ENCODE measurements at regions not wholly inside any gene's neighbourhood (a gene's known extent, or its start where the extent isn't known, plus 50 kb on each side); places are given as distances from the start of the nearest gene placed in this dataset.

GRCh38 chr2:117551858-117552257 lies 262.6 kb upstream of the DDX18 start:
- H3K27me3 ChIP-seq (ENCODE audit: control insufficient read depth, insufficient read depth, low read length), result no peaks in the 10 kb centered on the region
- H3K4me2 ChIP-seq (ENCODE audit: extremely low read depth, insufficient read depth, low read length), result no peak overlapping the region
- H3K4me1 ChIP-seq (ENCODE audit: control insufficient read depth, extremely low read depth, insufficient read depth, low read length), result no peaks in the 10 kb centered on the region
- H3K9ac ChIP-seq (ENCODE audit: insufficient read depth, low read length), result no peak overlapping the region
- H3K9me3 ChIP-seq (ENCODE audit: control insufficient read depth, insufficient read depth, low read depth, low read length), result no peaks in the 10 kb centered on the region
- TF ChIP-seq CTCF (conservative IDR thresholded peaks at IDR 0.05 in 1 of 2, IDR thresholded peaks at IDR 0.05 in 1 of 2; ENCODE audit: low read depth in 1 of 2, low read length in 2 of 2), result no peak
- no peak for TF ChIP-seq EZH2 (IDR thresholded peaks at IDR 0.05; ENCODE audit: low read length, missing control alignments)
- no peaks in the 10 kb centered on the region for H3K79me2 ChIP-seq (ENCODE audit: control insufficient read depth, insufficient read depth, low read length)
- no peaks in the 10 kb centered on the region for H4K20me1 ChIP-seq (ENCODE audit: control insufficient read depth, extremely low read depth, insufficient read depth, low read length)
- no peak overlapping the region for H3K27ac ChIP-seq (ENCODE audit: insufficient read depth, low read length)
- no peak for DNase-seq (ENCODE audit: low read depth in 2 of 2)
- no peak overlapping the region for H3K4me3 ChIP-seq (replicated peaks in 1 of 4; ENCODE audit: control extremely low read depth in 1 of 4, insufficient read depth in 1 of 4, low read depth in 3 of 4, low read length in 4 of 4)
- H2AFZ ChIP-seq (ENCODE audit: low read length), result no peak overlapping the region
- H3K36me3 ChIP-seq (ENCODE audit: control insufficient read depth, insufficient read depth, low read length), result no peaks in the 10 kb centered on the region

- TF ChIP-seq CTCF (conservative IDR thresholded peaks at IDR 0.05 in 1 of 2, IDR thresholded peaks at IDR 0.05 in 1 of 2; ENCODE audit: low read depth in 1 of 2, low read length in 2 of 2) (no peak), EZH2 (IDR thresholded peaks at IDR 0.05; ENCODE audit: low read length, missing control alignments) (no peak)
- no peaks in the 10 kb centered on the region for H3K9me3 ChIP-seq (ENCODE audit: control insufficient read depth, insufficient read depth, low read depth, low read length)
- H3K4me3 ChIP-seq (replicated peaks in 1 of 4; ENCODE audit: control extremely low read depth in 1 of 4, insufficient read depth in 1 of 4, low read depth in 3 of 4, low read length in 4 of 4), result no peak overlapping the region
- H3K27me3 ChIP-seq (ENCODE audit: control insufficient read depth, insufficient read depth, low read length), result no peaks in the 10 kb centered on the region
- H3K79me2 ChIP-seq (ENCODE audit: control insufficient read depth, insufficient read depth, low read length), result no peaks in the 10 kb centered on the region
- no peak overlapping the region for H3K9ac ChIP-seq (ENCODE audit: insufficient read depth, low read length)
- H3K4me2 ChIP-seq (ENCODE audit: extremely low read depth, insufficient read depth, low read length), result no peak overlapping the region
- no peaks in the 10 kb centered on the region for H3K4me1 ChIP-seq (ENCODE audit: control insufficient read depth, extremely low read depth, insufficient read depth, low read length)
- H2AFZ ChIP-seq (ENCODE audit: low read length), result no peak overlapping the region
- no peaks in the 10 kb centered on the region for H3K36me3 ChIP-seq (ENCODE audit: control insufficient read depth, insufficient read depth, low read length)
- H3K27ac ChIP-seq (ENCODE audit: insufficient read depth, low read length), result no peak overlapping the region
- DNase-seq (ENCODE audit: low read depth in 2 of 2), result no peak
- no peaks in the 10 kb centered on the region for H4K20me1 ChIP-seq (ENCODE audit: control insufficient read depth, extremely low read depth, insufficient read depth, low read length)
Observed at GRCh38 chr2:117553448-117553847, 261.0 kb upstream of the DDX18 start.

GRCh38 chr2:117555965-117556364 lies 258.5 kb upstream of the DDX18 start:
- H3K36me3 ChIP-seq (ENCODE audit: control insufficient read depth, insufficient read depth, low read length), result no peaks in the 10 kb centered on the region
- H2AFZ ChIP-seq (ENCODE audit: low read length), result no peak overlapping the region
- H3K4me2 ChIP-seq (ENCODE audit: extremely low read depth, insufficient read depth, low read length), result no peak overlapping the region
- H3K79me2 ChIP-seq (ENCODE audit: control insufficient read depth, insufficient read depth, low read length), result no peaks in the 10 kb centered on the region
- H3K9ac ChIP-seq (ENCODE audit: insufficient read depth, low read length), result no peak overlapping the region
- no peaks in the 10 kb centered on the region for H3K9me3 ChIP-seq (ENCODE audit: control insufficient read depth, insufficient read depth, low read depth, low read length)
- no peak overlapping the region for H3K4me3 ChIP-seq (replicated peaks in 1 of 4; ENCODE audit: control extremely low read depth in 1 of 4, insufficient read depth in 1 of 4, low read depth in 3 of 4, low read length in 4 of 4)
- DNase-seq (ENCODE audit: low read depth in 2 of 2), result no peak
- H3K27me3 ChIP-seq (ENCODE audit: control insufficient read depth, insufficient read depth, low read length), result no peaks in the 10 kb centered on the region
- no peak overlapping the region for H3K27ac ChIP-seq (ENCODE audit: insufficient read depth, low read length)
- H4K20me1 ChIP-seq (ENCODE audit: control insufficient read depth, extremely low read depth, insufficient read depth, low read length), result no peaks in the 10 kb centered on the region
- TF ChIP-seq EZH2 (IDR thresholded peaks at IDR 0.05; ENCODE audit: low read length, missing control alignments) (no peak), CTCF (conservative IDR thresholded peaks at IDR 0.05 in 1 of 2, IDR thresholded peaks at IDR 0.05 in 1 of 2; ENCODE audit: low read depth in 1 of 2, low read length in 2 of 2) (no peak)
- H3K4me1 ChIP-seq (ENCODE audit: control insufficient read depth, extremely low read depth, insufficient read depth, low read length), result no peaks in the 10 kb centered on the region

All from fibroblast of lung (primary cell).